CD14-positive monocyte (primary cell): ENCODE measurements at regions not wholly inside any gene's neighbourhood (a gene's known extent, or its start where the extent isn't known, plus 50 kb on each side); places are given as distances from the start of the nearest gene placed in this dataset.

Experiments used
- DNase-seq, 3 donors: peaks; one replicate each; pipeline ENCODE4 v3.0.0-alpha.2; 2011 to 2022
- H2AFZ ChIP-seq: 2 replicates; pipeline ENCODE4 v1.6.0; 2012; ENCODE audit warnings: mild to moderate bottlenecking, low read depth, low read length, inconsistent platforms; ENCODE audit not compliant: insufficient read depth, poor library complexity, severe bottlenecking
- H3K27ac ChIP-seq, 2 donors: 1 replicate in 1 of 2; 2 replicates in 1 of 2; pipeline ENCODE4 v1.5.1; 2012 to 2013; ENCODE audit warnings: low read length in 2 of 2, control low read depth in 1 of 2, inconsistent platforms in 1 of 2, low read depth in 1 of 2, mild to moderate bottlenecking in 1 of 2
- H3K27me3 ChIP-seq, 2 donors: one replicate each; pipeline versions ENCODE4 v1.6.0 to v1.6.1; 2011 to 2013; ENCODE audit warnings: low read length in 2 of 2; ENCODE audit not compliant: control insufficient read depth in 2 of 2, insufficient read depth in 2 of 2
- H3K36me3 ChIP-seq, 2 donors: replicated peaks in 1 of 2; 1 replicate in 1 of 2; 2 replicates in 1 of 2; pipeline versions ENCODE4 v1.5.1 to v1.6.1; 2012 to 2013; ENCODE audit warnings: low read length in 2 of 2, control low read depth in 1 of 2, inconsistent platforms in 1 of 2, mild to moderate bottlenecking in 1 of 2; ENCODE audit not compliant: insufficient read depth in 2 of 2, control insufficient read depth in 1 of 2
- H3K4me1 ChIP-seq, 2 donors: 1 replicate in 1 of 2; 2 replicates in 1 of 2; pipeline versions ENCODE4 v1.5.1 to v1.6.1; 2012 to 2013; ENCODE audit warnings: low read length in 2 of 2, control low read depth in 1 of 2, inconsistent platforms in 1 of 2, mild to moderate bottlenecking in 1 of 2, moderate library complexity in 1 of 2; ENCODE audit not compliant: insufficient read depth in 2 of 2, control insufficient read depth in 1 of 2
- H3K4me2 ChIP-seq: replicated peaks from 2 replicates; pipeline ENCODE3; 2012; ENCODE audit warnings: low read length, moderate library complexity, mild to moderate bottlenecking; ENCODE audit not compliant: poor library complexity, severe bottlenecking; ENCODE audit errors: extremely low read depth
- H3K4me3 ChIP-seq, 3 experiments: fragments of 200-600 bp in 1 of 3; sonication (generic) in 1 of 3; replicated peaks in 1 of 3; 1 replicate in 2 of 3; 2 replicates in 1 of 3; pipeline ENCODE4 v1.5.1; 2011 to 2013; ENCODE audit warnings: low read length in 3 of 3, mild to moderate bottlenecking in 3 of 3, control low read depth in 2 of 3, low read depth in 2 of 3, inconsistent platforms in 1 of 3, moderate library complexity in 1 of 3
- H3K79me2 ChIP-seq: 2 replicates; pipeline ENCODE4 v1.6.0; 2012; ENCODE audit warnings: mild to moderate bottlenecking, control low read depth, inconsistent platforms, low read length, moderate library complexity; ENCODE audit not compliant: insufficient read depth
- H3K9ac ChIP-seq: 2 replicates; pipeline ENCODE4 v1.6.0; 2017; ENCODE audit warnings: low read length, mild to moderate bottlenecking; ENCODE audit not compliant: insufficient read depth, poor library complexity, severe bottlenecking
- H3K9me3 ChIP-seq, 2 donors: replicated peaks in 1 of 2; 1 replicate in 1 of 2; 2 replicates in 1 of 2; pipeline versions ENCODE4 v1.5.1 to v1.6.1; 2012 to 2013; ENCODE audit warnings: low read length in 2 of 2, control low read depth in 1 of 2; ENCODE audit not compliant: control insufficient read depth in 1 of 2, insufficient read depth in 1 of 2
- H4K20me1 ChIP-seq: 2 replicates; pipeline ENCODE4 v1.6.0; 2012; ENCODE audit warnings: mild to moderate bottlenecking, low read length, control low read depth, moderate library complexity; ENCODE audit not compliant: insufficient read depth
- H3K27ac Mint-ChIP-seq, 7 donors: one replicate each; pipeline ENCODE4 v1.8.0; 2020; ENCODE audit warnings: mild to moderate bottlenecking in 7 of 7, mixed read lengths in 7 of 7, moderate library complexity in 6 of 7, inconsistent platforms in 2 of 7
- H3K27me3 Mint-ChIP-seq, 3 donors: one replicate each; pipeline ENCODE4 v1.8.0; 2021 to 2022; ENCODE audit warnings: low read depth in 3 of 3, mild to moderate bottlenecking in 3 of 3, mixed read lengths in 3 of 3, moderate library complexity in 3 of 3, inconsistent platforms in 1 of 3
- H3K36me3 Mint-ChIP-seq, 2 donors: one replicate each; pipeline ENCODE4 v1.8.0; 2020; ENCODE audit warnings: mixed read lengths in 2 of 2, inconsistent platforms in 1 of 2, mild to moderate bottlenecking in 1 of 2
- H3K4me1 Mint-ChIP-seq: one replicate; pipeline ENCODE4 v1.8.0; 2020; ENCODE audit warnings: mild to moderate bottlenecking, mixed read lengths
- H3K4me3 Mint-ChIP-seq, 2 donors: one replicate each; pipeline ENCODE4 v1.8.0; 2020; ENCODE audit warnings: mild to moderate bottlenecking in 2 of 2, mixed read lengths in 2 of 2, moderate library complexity in 1 of 2
- H3K9me3 Mint-ChIP-seq, 7 donors: one replicate each; pipeline ENCODE4 v1.8.0; 2020 to 2022; ENCODE audit warnings: mixed read lengths in 7 of 7, mild to moderate bottlenecking in 6 of 7, moderate library complexity in 6 of 7, inconsistent platforms in 2 of 7
- WGBS: methylation state at CpG from one replicate; pipeline ENCODE4 v1.1.5; 2013; ENCODE audit warnings: missing lambda C conversion rate; ENCODE audit not compliant: insufficient coverage; 5-methylcytosine and 5-hydroxymethylcytosine counted together
- intact Hi-C, 2 donors: fragments of 100-400 bp; cut with micrococcal nuclease; formaldehyde crosslinking; loops; one replicate each; pipeline versions ENCODE4 v1.15.0 to v1.15.1; 2023
- TF ChIP-seq, protein P1 (sequence below): fragments of 200-600 bp; IDR thresholded peaks from one replicate; pipeline ENCODE4 v1.8.0; 2022; ENCODE audit warnings: antibody characterized with exemption, mild to moderate bottlenecking

DNA sequence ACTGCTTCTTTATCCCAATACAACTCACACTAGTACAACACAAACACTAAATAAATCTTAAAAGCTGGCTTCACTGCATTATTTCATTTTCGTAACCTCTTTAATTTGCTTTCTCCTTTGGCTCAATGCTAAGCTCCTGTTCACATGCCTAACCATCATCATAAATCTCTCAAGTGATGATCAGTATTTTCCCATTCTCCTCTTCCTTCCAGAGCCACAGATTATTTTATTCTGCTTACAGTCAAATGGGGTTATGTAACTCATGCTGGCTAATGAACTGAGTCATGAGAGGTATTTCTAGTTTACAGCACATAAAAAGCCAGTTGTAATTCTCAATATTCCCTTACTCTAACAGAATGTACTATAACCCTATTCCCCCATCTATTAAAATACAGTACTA, 350.4 kb upstream of the ZC3H15 start:
- Histone ChIP-seq H3K4me3 (no peak overlapping the region), H3K27me3 (no peaks in the 10 kb centered on the region), H3K9ac (no peak overlapping the region), H3K4me2 (no peak overlapping the region), H2AFZ (no peak overlapping the region), H3K79me2 (no peaks in the 10 kb centered on the region), H3K27ac (no peak overlapping the region), H4K20me1 (no peaks in the 10 kb centered on the region), H3K36me3 (no peaks in the 10 kb centered on the region), H3K9me3 (no peaks in the 10 kb centered on the region), H3K4me1 (no peaks in the 10 kb centered on the region)
- no peak overlapping the region for H3K4me3 Mint-ChIP-seq
- no peak overlapping the region for H3K27ac Mint-ChIP-seq
- peaks cover 0 to 4% (median 0%) of the 10 kb centered on the region in 7 donors for H3K9me3 Mint-ChIP-seq
- TF ChIP-seq, protein P1, sequence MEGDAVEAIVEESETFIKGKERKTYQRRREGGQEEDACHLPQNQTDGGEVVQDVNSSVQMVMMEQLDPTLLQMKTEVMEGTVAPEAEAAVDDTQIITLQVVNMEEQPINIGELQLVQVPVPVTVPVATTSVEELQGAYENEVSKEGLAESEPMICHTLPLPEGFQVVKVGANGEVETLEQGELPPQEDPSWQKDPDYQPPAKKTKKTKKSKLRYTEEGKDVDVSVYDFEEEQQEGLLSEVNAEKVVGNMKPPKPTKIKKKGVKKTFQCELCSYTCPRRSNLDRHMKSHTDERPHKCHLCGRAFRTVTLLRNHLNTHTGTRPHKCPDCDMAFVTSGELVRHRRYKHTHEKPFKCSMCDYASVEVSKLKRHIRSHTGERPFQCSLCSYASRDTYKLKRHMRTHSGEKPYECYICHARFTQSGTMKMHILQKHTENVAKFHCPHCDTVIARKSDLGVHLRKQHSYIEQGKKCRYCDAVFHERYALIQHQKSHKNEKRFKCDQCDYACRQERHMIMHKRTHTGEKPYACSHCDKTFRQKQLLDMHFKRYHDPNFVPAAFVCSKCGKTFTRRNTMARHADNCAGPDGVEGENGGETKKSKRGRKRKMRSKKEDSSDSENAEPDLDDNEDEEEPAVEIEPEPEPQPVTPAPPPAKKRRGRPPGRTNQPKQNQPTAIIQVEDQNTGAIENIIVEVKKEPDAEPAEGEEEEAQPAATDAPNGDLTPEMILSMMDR = no peak
- no peaks in the 10 kb centered on the region for H3K36me3 Mint-ChIP-seq
- intact Hi-C loops = no loop called here
- 83% methylated on average over 1 of the region's 1 CpG for WGBS
- no peaks in the 10 kb centered on the region for H3K27me3 Mint-ChIP-seq
- no peak for DNase-seq
- no peaks in the 10 kb centered on the region for H3K4me1 Mint-ChIP-seq

DNA sequence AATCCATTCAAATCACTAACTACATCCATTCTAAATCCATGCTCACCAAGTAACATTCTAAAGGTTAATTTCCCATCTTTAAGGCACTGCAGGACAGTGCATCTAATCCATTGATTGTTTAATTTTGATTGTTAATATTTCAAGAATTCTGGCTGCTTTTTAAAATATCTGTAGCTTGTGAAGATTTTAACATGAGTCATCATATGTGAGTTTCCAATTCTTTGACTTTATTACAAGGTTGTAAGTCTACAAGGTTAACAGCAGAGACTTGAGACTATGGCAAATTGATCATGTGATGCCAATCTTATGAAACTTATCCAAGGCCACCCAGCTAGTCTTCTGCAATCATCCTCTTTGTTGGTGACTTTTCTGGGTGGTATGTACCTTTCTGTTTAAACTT, 349.2 kb upstream of the ZC3H15 start:
- Mint-ChIP-seq H3K4me3 (no peak overlapping the region), H3K27me3 (no peaks in the 10 kb centered on the region), H3K36me3 (no peaks in the 10 kb centered on the region), H3K27ac (no peak overlapping the region), H3K9me3 (peaks cover 0 to 4% (median 0%) of the 10 kb centered on the region in 7 donors), H3K4me1 (no peaks in the 10 kb centered on the region)
- TF ChIP-seq, protein P1 = no peak
- Histone ChIP-seq H3K9me3 (no peaks in the 10 kb centered on the region), H3K27me3 (no peaks in the 10 kb centered on the region), H3K27ac (no peak overlapping the region), H3K9ac (no peak overlapping the region), H3K79me2 (no peaks in the 10 kb centered on the region), H3K4me3 (no peak overlapping the region), H4K20me1 (no peaks in the 10 kb centered on the region), H2AFZ (no peak overlapping the region), H3K36me3 (no peaks in the 10 kb centered on the region), H3K4me1 (no peaks in the 10 kb centered on the region), H3K4me2 (no peak overlapping the region)
- no peak for DNase-seq
- intact Hi-C loops = no loop called here
